Mucosa of descending colon (tissue), 3 donors: ENCODE measurements at regions not wholly inside any gene's neighbourhood (a gene's known extent, or its start where the extent isn't known, plus 50 kb on each side); places are given as distances from the start of the nearest gene placed in this dataset.
A peak's percentile ranks its signal among the peaks of the same experiment; 100 is the strongest.

Source experiments
- ATAC-seq: fragments of 200-7000 bp; cut with Tn5 transposase; one replicate; pipeline ENCODE4 v1.9.1; 2020; ENCODE audit warnings: mild to moderate bottlenecking, moderate library complexity
- DNase-seq, 3 donors: peaks; one replicate each; pipeline ENCODE4 v3.0.0-alpha.2; 2020
- H3K36me3 ChIP-seq: fragments of 200-600 bp; one replicate; pipeline ENCODE4 v1.8.0; 2021; ENCODE audit warnings: low read depth, mild to moderate bottlenecking
- H3K4me1 ChIP-seq: fragments of 200-600 bp; one replicate; pipeline ENCODE4 v1.8.0; 2021; ENCODE audit warnings: low read depth, mild to moderate bottlenecking
- H3K4me3 ChIP-seq: fragments of 200-600 bp; one replicate; pipeline ENCODE4 v1.8.0; 2021; ENCODE audit warnings: mild to moderate bottlenecking
- H3K9me3 ChIP-seq: fragments of 200-600 bp; one replicate; pipeline ENCODE4 v1.8.0; 2021; ENCODE audit warnings: mild to moderate bottlenecking
- CTCF ChIP-seq: fragments of 200-600 bp; IDR thresholded peaks from one replicate; pipeline ENCODE4 v1.8.0; 2022; ENCODE audit warnings: antibody characterized with exemption, mild to moderate bottlenecking
- intact Hi-C, 2 donors: fragments of 100-400 bp; cut with DNase I in 1 of 2; cut with micrococcal nuclease in 1 of 2; formaldehyde crosslinking; loops; one replicate each; pipeline versions ENCODE4 v1.11.0 to v1.11.1; 2022; cut with DNase I, micrococcal nuclease
- donor health status: DM: no; HTN: no; CAD: no; lungs with moderate emphysema.
- donor health status: DM: no; HTN: no; CAD: no.
- donor health status: DM: no; HTN: yes; CAD: no.

- Histone ChIP-seq H3K4me3 (no peak overlapping the region), H3K36me3 (no peaks in the 10 kb centered on the region), H3K9me3 (no peaks in the 10 kb centered on the region), H3K4me1 (peaks cover 2% of the 10 kb centered on the region)
- intact Hi-C loops: no loop called here
- ATAC-seq (no peak), DNase-seq (no peak)
- no peak for TF ChIP-seq CTCF
Measured at GRCh38 chr20:12641619-12642018, 367.2 kb upstream of the SPTLC3 start.

- Histone ChIP-seq H3K4me3 (no peak overlapping the region), H3K9me3 (no peaks in the 10 kb centered on the region), H3K36me3 (no peaks in the 10 kb centered on the region), H3K4me1 (peaks cover 2% of the 10 kb centered on the region)
- peak in 1 of 3 donors; percentile 6 for DNase-seq
- intact Hi-C loops: no loop called here
- TF ChIP-seq CTCF: no peak
- ATAC-seq: no peak
Measured at GRCh38 chr20:12644461-12644860, 364.3 kb upstream of the SPTLC3 start.

DNA sequence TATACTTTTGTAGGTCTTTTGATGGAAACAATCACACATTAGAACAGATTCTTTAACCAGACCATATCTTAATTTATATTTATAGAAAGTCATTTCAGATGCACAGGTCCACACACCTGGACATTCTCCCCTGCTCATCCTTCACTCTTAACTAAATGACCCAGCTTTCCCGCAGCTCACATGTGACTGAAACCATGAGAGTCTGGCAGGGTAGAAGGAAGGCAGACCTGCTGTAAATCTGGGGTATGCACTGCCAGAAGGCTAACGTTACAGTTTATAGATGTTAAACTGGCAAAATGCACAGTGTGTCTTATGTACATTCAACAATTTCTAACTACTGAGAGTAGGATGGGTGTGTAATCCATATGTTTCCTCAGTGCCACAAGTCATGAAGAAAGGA is 359.5 kb upstream of the SPTLC3 start:
- no peaks in the 10 kb centered on the region for H3K9me3 ChIP-seq
- no peak for TF ChIP-seq CTCF
- intact Hi-C loops: no loop called here
- no peaks in the 10 kb centered on the region for H3K36me3 ChIP-seq
- no peaks in the 10 kb centered on the region for H3K4me1 ChIP-seq
- no peak overlapping the region for H3K4me3 ChIP-seq
- no peak for ATAC-seq
- no peak for DNase-seq

- Histone ChIP-seq H3K9me3 (no peaks in the 10 kb centered on the region), H3K36me3 (no peaks in the 10 kb centered on the region), H3K4me1 (no peaks in the 10 kb centered on the region), H3K4me3 (no peak overlapping the region)
- ATAC-seq (no peak), DNase-seq (no peak)
- intact Hi-C loops: no loop called here
- TF ChIP-seq CTCF: no peak
Measured at GRCh38 chr20:12653642-12654041, 355.1 kb upstream of the SPTLC3 start.

- Histone ChIP-seq H3K4me1 (no peaks in the 10 kb centered on the region), H3K9me3 (no peaks in the 10 kb centered on the region), H3K4me3 (no peak overlapping the region), H3K36me3 (no peaks in the 10 kb centered on the region)
- intact Hi-C loops: no loop called here
- DNase-seq (no peak), ATAC-seq (no peak)
- TF ChIP-seq CTCF: no peak
Measured at GRCh38 chr20:12659942-12660341, 348.8 kb upstream of the SPTLC3 start.

GRCh38 chr20:12660918-12661317 is 347.9 kb upstream of the SPTLC3 start:
- Histone ChIP-seq H3K9me3 (no peaks in the 10 kb centered on the region), H3K4me1 (no peaks in the 10 kb centered on the region), H3K4me3 (no peak overlapping the region), H3K36me3 (no peaks in the 10 kb centered on the region)
- TF ChIP-seq CTCF: no peak
- DNase-seq: no peak
- no peak for ATAC-seq
- intact Hi-C loops: no loop called here
